Occipital lobe (tissue), 1 donor: ENCODE measurements at regions not wholly inside any gene's neighbourhood (a gene's known extent, or its start where the extent isn't known, plus 50 kb on each side); places are given as distances from the start of the nearest gene placed in this dataset.
"Not testable (repeated sequence)": the region's sequence is repeated elsewhere in the genome, so short reads cannot be mapped to it uniquely, and the experiment has no call there.

Source experiments
- DNase-seq: peaks from one replicate; lab custom pipeline; 2025; lab: John Stamatoyannopoulos, UW

- DNase-seq, result no peak
These were observed 76.4 kb downstream of the MAGED4 start for GRCh38 chrX:52261125-52261462.

GRCh38 chrX:52261463-52262194 is 76.9 kb downstream of the MAGED4 start:
- peak; percentile 83 for DNase-seq

GRCh38 chrX:52262195-52262546 is 77.5 kb downstream of the MAGED4 start:
- DNase-seq, result no peak

- DNase-seq, result no peak
These were observed 78.7 kb downstream of the MAGED4 start for GRCh38 chrX:52263417-52263816.

DNA sequence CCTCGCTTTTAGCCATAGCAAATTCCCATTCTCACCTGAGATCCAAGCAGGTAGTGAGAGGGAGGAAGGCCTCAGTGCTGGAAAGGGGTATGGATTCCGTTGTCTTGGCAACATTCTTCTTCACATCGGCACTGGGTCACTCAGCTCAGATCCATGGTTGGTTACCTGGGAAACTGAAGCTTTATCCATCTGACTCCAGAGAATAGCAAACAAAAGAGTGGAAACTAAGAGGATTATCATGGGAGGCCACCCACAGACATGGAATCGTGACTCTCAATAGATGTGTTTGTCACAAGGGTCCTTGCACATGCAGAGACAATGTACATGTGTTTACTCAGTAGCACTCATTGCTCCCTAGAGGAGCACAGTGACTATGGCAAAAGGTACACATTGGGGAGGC is 81.0 kb downstream of the MAGED4 start:
- DNase-seq, result no peak

DNA sequence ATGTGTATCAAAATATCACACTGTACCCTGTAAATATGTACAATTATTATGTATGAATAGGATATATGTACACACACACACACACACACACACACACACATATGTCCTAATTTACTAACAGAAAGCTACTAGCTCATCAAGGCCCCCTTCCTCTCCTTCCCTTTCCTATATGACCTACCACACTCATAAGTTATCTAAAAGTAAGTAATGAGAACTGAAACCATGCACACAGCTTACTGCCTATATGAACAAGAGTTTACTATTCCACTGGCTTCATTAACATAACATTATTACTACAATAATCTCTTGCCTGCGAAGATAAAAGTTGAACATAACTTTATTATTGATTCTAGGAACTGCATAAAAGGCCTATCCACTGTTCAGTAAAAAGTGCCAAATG is 83.8 kb downstream of the MAGED4 start:
- DNase-seq, result not testable (repeated sequence)

- DNase-seq, result no peak
These were observed 85.9 kb downstream of the MAGED4 start for GRCh38 chrX:52270453-52271116.

GRCh38 chrX:52271206-52271605 is 86.5 kb downstream of the MAGED4 start:
- DNase-seq, result no peak

- no peak for DNase-seq
These were observed 91.2 kb upstream of the XAGE2 start for GRCh38 chrX:52277666-52278065.

DNA sequence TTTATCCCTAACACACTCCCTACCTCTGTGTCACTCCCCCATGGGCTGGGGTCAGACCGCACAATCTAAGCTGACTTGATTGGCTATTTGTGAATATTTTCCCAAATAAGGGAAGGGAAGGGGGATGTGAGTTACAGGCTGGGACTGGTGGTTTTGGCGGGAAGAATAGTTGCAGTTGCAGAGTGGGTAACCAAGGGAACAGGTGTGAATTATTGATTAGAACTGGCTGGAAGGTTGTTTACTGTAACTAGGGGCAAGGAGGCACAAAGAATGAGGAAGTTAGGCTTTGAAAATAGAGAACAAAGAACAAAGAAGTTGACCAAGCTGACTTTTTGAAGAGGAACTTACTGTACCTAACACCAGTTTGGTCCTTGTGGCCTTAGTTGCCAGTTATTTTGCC is 88.0 kb upstream of the XAGE2 start:
- DNase-seq, result no peak

- no peak for DNase-seq
These were observed 84.0 kb upstream of the XAGE2 start for GRCh38 chrX:52284865-52285264.

DNA sequence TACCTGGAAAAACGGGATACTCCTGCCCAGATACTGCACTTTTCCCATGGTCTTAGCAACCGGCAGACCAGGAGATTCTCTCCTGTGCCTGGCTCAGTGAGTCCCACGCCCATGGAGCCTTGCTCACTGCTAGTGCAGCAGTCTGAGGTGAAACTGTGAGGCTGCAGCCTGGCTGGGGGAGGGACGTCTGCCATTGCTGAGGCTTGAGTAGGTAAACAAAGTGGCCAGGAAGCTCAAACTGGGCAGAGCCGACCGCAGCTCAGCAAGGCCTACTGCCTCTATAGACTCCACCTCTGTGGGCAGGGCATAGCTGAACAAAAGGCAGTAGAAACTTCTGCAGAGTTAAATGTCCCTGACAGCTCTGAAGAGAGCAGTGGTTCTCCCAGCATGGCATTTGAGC is 69.9 kb upstream of the XAGE2 start:
- DNase-seq, result not testable (repeated sequence)

- not testable (repeated sequence) for DNase-seq
These were observed 60.3 kb upstream of the XAGE2 start for GRCh38 chrX:52308532-52308931.
